GM21528 (cell line): ENCODE measurements at regions not wholly inside any gene's neighbourhood (a gene's known extent, or its start where the extent isn't known, plus 50 kb on each side); places are given as distances from the start of the nearest gene placed in this dataset.
"Not testable (repeated sequence)": the region's sequence is repeated elsewhere in the genome, so short reads cannot be mapped to it uniquely, and the experiment has no call there.

ENCODE experiments used
- ATAC-seq: cut with Tn5 transposase; IDR thresholded peaks from one replicate; pipeline ENCODE4 v1.9.1; 2021; ENCODE audit warnings: mild to moderate bottlenecking, moderate library complexity; ENCODE audit not compliant: unreplicated experiment, low FRiP score

GRCh38 chr2:150274108-150274507, 213.4 kb downstream of the RND3 start:
- ATAC-seq, result no peak

- ATAC-seq, result no peak
These were observed 215.3 kb downstream of the RND3 start for GRCh38 chr2:150271952-150272802.

- no peak for ATAC-seq
These were observed 219.6 kb downstream of the RND3 start for GRCh38 chr2:150267651-150268415.

GRCh38 chr2:150266931-150267330, 220.5 kb downstream of the RND3 start:
- ATAC-seq, result no peak

- no peak for ATAC-seq
These were observed 223.0 kb downstream of the RND3 start for GRCh38 chr2:150264442-150264841.

- ATAC-seq, result no peak
These were observed 225.8 kb downstream of the RND3 start for GRCh38 chr2:150261691-150262090.

- ATAC-seq, result no peak
These were observed 226.8 kb downstream of the RND3 start for GRCh38 chr2:150260636-150261035.

DNA sequence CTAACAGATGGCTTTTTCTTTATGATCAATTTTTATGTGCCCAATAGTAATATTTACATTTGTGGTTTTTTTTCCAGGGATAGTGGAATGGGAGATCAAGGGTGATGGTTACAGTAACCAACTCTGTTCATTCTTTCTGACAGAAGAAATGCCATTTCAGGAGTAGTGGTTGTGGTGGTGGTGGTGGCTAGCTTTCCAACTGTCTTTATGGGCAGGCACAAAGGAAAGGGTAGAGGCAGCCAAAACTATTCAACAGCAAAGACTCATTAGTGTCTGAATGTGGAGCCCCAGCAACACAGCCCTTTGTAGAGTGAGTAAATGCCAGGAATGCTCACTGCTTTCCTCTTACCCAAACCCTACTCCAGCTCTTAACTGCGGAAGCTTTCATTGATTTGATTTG, 227.7 kb downstream of the RND3 start:
- ATAC-seq, result no peak

DNA sequence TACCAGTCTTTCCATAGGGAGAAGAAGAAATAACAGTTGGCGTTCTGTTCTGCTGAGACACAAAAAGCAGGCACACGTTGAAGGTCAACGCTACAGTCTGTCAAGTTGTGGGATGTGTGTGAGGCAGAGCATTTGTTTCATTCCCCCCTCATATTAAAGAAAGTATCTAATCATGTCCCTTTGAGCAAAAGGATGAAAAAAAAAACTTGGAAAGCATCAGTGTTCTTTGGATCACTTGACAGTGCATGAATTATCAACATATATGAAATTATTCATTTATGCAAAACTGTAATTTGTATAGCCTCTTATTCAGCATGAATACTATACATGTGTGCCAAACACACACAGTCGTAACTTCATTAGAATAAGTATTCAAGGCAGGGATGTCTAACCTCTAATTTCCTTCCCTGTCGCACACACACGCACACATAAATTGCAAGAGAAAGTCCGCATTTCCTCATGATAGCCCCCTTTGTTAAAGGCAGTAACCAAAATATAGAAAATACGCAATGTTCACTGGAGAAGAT, 228.6 kb downstream of the RND3 start:
- ATAC-seq, result no peak

GRCh38 chr2:150256736-150257135, 230.7 kb downstream of the RND3 start:
- ATAC-seq, result no peak

GRCh38 chr2:150255528-150255927, 231.9 kb downstream of the RND3 start:
- ATAC-seq, result no peak

DNA sequence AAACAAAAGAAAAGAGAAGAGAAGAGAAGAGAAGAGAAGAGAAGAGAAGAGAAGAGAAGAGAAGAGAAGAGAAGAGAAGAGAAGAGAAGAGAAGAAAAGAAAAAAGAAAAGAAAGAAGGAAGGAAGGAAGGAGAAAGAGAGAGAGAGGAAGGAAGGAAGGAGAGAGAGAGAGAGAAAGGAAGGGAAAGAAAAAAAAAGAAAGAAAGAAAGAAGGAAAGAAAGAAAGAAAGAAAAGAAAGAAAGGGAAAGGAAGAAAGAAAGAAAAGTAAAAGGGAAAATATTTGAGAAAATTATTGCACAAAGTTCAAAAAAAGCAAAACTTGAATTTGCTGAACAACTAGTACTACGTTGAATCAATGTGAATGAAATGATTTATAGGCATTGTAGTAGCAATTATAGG, 237.7 kb downstream of the RND3 start:
- ATAC-seq, result not testable (repeated sequence)

GRCh38 chr2:150247481-150247880, 240.0 kb downstream of the RND3 start:
- ATAC-seq, result no peak

DNA sequence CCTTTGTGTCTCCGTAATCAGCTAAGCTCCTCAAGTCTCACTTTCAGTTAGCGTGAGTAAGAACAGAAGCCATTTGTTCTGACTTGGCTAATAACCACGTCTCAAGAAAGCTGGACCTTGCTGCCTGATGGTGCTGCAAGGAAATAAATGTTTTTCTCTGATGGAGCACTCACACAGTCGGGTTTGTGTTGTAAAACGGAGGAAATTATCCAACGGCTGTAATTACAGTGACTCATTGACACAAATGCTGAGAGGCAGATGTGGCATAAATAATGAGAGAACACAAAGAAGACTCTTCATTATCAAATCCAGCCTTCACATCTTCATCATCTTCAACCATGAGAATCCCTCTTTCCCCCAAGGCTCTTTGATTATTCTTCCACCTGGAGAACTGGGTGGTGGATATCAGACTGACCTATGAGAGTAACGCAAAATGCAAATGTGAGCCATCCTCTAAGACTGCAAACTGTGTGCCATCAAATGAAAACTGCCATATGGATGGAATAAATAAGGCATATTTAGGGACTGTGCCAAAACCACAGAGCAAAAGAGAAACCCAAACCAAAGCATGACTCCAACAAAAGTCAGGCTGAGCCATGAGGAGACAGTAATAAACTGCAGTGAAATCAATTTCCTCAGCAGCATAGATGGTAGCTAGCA, 252.6 kb downstream of the RND3 start:
- ATAC-seq, result no peak

DNA sequence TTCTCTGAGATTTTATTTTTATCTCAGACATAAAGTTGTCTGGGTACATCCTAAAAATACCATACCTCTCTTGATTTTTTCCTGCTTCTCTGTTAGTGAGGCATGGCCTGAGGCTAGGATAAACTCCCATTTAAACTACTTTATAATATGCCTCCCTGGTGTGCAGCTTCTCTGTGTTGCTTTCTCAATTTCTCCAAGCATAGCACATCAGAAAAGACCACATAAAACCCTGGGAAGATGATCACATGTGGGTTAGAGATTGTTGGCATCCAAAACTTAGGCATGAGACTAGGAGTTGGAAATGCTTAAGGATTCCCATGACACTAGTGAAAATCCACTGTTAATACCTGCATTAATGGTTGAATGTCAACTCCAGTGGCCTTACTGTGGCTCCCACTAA, 254.6 kb downstream of the RND3 start:
- ATAC-seq, result no peak

- ATAC-seq, result no peak
These were observed 255.1 kb downstream of the RND3 start for GRCh38 chr2:150232321-150232720.

- no peak for ATAC-seq
These were observed 256.9 kb downstream of the RND3 start for GRCh38 chr2:150230616-150231015.

- no peak for ATAC-seq
These were observed 257.5 kb downstream of the RND3 start for GRCh38 chr2:150230004-150230403.

DNA sequence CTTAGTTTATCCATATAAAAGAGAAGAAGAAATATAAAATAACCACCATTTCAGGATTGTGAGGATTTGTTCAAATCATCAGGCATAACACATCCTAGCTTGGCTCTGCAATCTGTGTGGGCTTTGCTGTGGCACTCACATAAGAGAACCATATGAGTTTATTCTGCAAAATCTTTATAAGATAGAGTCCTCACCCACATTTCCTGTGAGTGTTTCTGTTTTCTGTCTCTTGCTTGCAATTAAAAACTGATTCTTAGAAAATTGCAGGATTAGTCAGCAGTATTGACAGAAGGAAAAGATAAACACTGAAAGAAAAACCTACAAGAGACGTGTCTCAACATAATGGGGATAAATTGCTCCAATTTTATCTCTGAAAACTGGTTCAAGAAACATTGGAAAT, 258.5 kb downstream of the RND3 start:
- ATAC-seq, result no peak

- ATAC-seq, result no peak
These were observed 262.4 kb downstream of the RND3 start for GRCh38 chr2:150225030-150225429.

GRCh38 chr2:150224321-150224720, 263.1 kb downstream of the RND3 start:
- no peak for ATAC-seq
